K562 (cell line): ENCODE measurements at regions not wholly inside any gene's neighbourhood (a gene's known extent, or its start where the extent isn't known, plus 50 kb on each side); places are given as distances from the start of the nearest gene placed in this dataset.
"Not testable (repeated sequence)": the region's sequence is repeated elsewhere in the genome, so short reads cannot be mapped to it uniquely, and the experiment has no call there.

Source experiments
- CC2D1A ChIP-seq: fragments of 450-650 bp; IDR thresholded peaks from 2 replicates; pipeline ENCODE4 v1.6.1; 2017; ENCODE audit warnings: mild to moderate bottlenecking
- CEBPG ChIP-seq, 3 experiments: fragments of 200-800 bp in 1 of 3; sonication (Bioruptor generic) in 1 of 3; sonication (generic) in 1 of 3; formaldehyde crosslinking in 1 of 3; IDR thresholded peaks in 2 of 3; conservative IDR thresholded peaks in 1 of 3; 2 replicates each; pipeline versions ENCODE4 v1.6.1 to v1.8.0; 2016 to 2022; ENCODE audit warnings: missing compliant biosample characterization in 2 of 3, missing genetic modification characterization in 2 of 3, mild to moderate bottlenecking in 1 of 3, missing genetic modification reagents in 1 of 3
- EGR1 ChIP-seq: fragments of 450-650 bp; conservative IDR thresholded peaks from 2 replicates; pipeline ENCODE4 v1.6.1; 2017; ENCODE audit warnings: mild to moderate bottlenecking
- ETV1 ChIP-seq: fragments of 450-650 bp; conservative IDR thresholded peaks from 2 replicates; pipeline ENCODE4 v1.6.1; 2016; ENCODE audit warnings: missing genetic modification characterization, control low read depth, low read depth, missing compliant biosample characterization
- ETV5 ChIP-seq: sonication (generic); formaldehyde crosslinking; IDR thresholded peaks from 2 replicates; pipeline ENCODE4 v1.4.0; 2020; ENCODE audit warnings: low read depth, mild to moderate bottlenecking, missing genetic modification reagents
- HDAC2 ChIP-seq: fragments of 450-650 bp; IDR thresholded peaks from 2 replicates; pipeline ENCODE4 v1.6.1; 2016; ENCODE audit warnings: mild to moderate bottlenecking
- KLF16 ChIP-seq: IDR thresholded peaks from 2 replicates; pipeline ENCODE4 v1.6.1; 2016; ENCODE audit warnings: antibody characterized with exemption
- LEF1 ChIP-seq: fragments of 450-650 bp; IDR thresholded peaks from 2 replicates; pipeline ENCODE4 v1.6.1; 2016; ENCODE audit warnings: mild to moderate bottlenecking
- NFIC ChIP-seq: fragments of 450-650 bp; IDR thresholded peaks from 2 replicates; pipeline ENCODE4 v1.6.1; 2017; ENCODE audit warnings: mild to moderate bottlenecking, inconsistent platforms
- SMARCC2 ChIP-seq: fragments of 450-650 bp; IDR thresholded peaks from 2 replicates; pipeline ENCODE4 v1.6.1; 2017; ENCODE audit warnings: antibody characterized with exemption, moderate library complexity, mild to moderate bottlenecking, low read depth
- ZNF766 ChIP-seq: fragments of 200-800 bp; sonication (Bioruptor generic); conservative IDR thresholded peaks from 2 replicates; pipeline ENCODE4 v1.6.1; 2016; ENCODE audit warnings: missing genetic modification characterization, missing compliant biosample characterization
- TF ChIP-seq, protein P1 (sequence below): fragments of 450-650 bp; IDR thresholded peaks from 2 replicates; pipeline ENCODE4 v1.6.1; 2016; ENCODE audit warnings: antibody characterized with exemption
- TF ChIP-seq, protein P2 (sequence below), 2 experiments: IDR thresholded peaks in 1 of 2; conservative IDR thresholded peaks in 1 of 2; 2 replicates each; pipeline ENCODE4 v1.6.1; 2016; ENCODE audit warnings: low read depth in 2 of 2, mild to moderate bottlenecking in 1 of 2, missing compliant biosample characterization in 1 of 2, missing genetic modification characterization in 1 of 2, moderate library complexity in 1 of 2
- TF ChIP-seq, protein P3 (sequence below), 2 experiments: fragments of 450-650 bp; formaldehyde crosslinking in 1 of 2; IDR thresholded peaks; 2 replicates each; pipeline versions ENCODE4 v1.4.0 to v1.6.1; 2014 to 2020; ENCODE audit warnings: mild to moderate bottlenecking in 2 of 2, borderline replicate concordance in 1 of 2, low read depth in 1 of 2

DNA sequence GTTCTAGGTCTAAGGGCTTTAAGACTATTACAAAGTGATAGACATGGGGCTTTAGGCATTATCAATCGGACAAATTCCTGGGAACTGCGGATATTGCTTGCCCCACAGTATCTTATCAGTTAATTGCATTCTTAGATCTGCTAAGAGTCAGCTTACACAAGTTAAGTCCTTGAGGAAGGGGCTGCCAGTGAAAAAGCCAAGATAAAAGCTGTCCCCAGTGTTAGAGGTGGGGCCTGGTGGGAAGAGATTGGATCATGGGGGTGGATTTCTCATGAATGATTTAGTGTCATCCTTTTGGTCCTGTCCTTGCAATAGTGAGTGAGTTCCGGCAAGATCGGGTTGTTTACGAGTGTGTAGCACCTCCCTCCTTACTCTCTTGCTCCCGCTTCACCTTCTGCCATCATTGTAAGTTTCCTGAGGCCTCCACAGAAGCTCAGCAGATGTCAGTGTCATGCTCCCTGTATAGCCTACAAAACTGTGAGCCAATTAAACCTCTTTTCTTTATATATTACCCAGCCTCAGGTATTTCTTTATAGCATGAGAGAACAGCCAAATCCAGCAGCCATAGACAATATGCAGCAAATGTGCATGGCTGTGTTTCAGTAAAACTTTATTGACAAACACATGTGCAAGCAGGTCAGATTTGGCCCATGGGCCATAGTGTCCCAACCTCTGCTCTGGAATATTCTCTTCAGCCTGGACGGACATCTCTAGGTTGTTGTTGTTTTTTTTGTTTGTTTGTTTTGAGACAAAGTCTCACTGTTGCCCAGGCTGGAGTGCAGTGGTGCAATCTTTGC is 169.6 kb upstream of the CCZ1B start (continued):
- peak; percentile 90 for TF ChIP-seq ZNF766 (CRISPR knock-in tag)
- TF ChIP-seq CEBPG (CRISPR knock-in tag; IDR thresholded peaks at IDR 0.05) = peak; percentile 82
- peak in 1 of 2 experiments; percentile 33; a peak in 1 of 4 replicates for TF ChIP-seq CEBPG (tag; conservative IDR thresholded peaks at IDR 0.05 in 1 of 2, IDR thresholded peaks at IDR 0.05 in 1 of 2)
- TF ChIP-seq, protein P1, sequence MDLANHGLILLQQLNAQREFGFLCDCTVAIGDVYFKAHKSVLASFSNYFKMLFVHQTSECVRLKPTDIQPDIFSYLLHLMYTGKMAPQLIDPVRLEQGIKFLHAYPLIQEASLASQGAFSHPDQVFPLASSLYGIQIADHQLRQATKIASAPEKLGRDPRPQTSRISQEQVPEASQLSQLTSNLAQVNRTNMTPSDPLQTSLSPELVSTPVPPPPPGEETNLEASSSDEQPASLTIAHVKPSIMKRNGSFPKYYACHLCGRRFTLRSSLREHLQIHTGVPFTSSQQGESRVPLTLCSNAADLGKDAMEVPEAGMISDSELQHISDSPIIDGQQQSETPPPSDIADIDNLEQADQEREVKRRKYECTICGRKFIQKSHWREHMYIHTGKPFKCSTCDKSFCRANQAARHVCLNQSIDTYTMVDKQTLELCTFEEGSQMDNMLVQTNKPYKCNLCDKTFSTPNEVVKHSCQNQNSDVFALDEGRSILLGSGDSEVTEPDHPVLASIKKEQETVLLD = 0 out of 2 replicates have a peak, but pooled peaks have one; percentile 47
- TF ChIP-seq LEF1 = peak; percentile 81
- peak; percentile 64; the same call in 1 of the 2 replicates for TF ChIP-seq ETV5 (CRISPR knock-in tag)
- TF ChIP-seq ETV1 (tag) = peak; percentile 67
- peak; percentile 78 for TF ChIP-seq NFIC
- TF ChIP-seq HDAC2 = peak; percentile 64; the same call in 1 of the 2 replicates
- peak; percentile 84 for TF ChIP-seq EGR1
- peak; percentile 74; the same call in 1 of the 2 replicates for TF ChIP-seq CC2D1A
- TF ChIP-seq, protein P2, sequence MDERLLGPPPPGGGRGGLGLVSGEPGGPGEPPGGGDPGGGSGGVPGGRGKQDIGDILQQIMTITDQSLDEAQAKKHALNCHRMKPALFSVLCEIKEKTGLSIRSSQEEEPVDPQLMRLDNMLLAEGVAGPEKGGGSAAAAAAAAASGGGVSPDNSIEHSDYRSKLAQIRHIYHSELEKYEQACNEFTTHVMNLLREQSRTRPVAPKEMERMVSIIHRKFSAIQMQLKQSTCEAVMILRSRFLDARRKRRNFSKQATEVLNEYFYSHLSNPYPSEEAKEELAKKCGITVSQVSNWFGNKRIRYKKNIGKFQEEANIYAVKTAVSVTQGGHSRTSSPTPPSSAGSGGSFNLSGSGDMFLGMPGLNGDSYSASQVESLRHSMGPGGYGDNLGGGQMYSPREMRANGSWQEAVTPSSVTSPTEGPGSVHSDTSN (CRISPR knock-in tag; IDR thresholded peaks at IDR 0.05; ENCODE audit: low read depth) = not testable (repeated sequence)
- TF ChIP-seq, protein P2 (tag; conservative IDR thresholded peaks at IDR 0.05; ENCODE audit: low read depth) = peak; percentile 87
- TF ChIP-seq, protein P3, sequence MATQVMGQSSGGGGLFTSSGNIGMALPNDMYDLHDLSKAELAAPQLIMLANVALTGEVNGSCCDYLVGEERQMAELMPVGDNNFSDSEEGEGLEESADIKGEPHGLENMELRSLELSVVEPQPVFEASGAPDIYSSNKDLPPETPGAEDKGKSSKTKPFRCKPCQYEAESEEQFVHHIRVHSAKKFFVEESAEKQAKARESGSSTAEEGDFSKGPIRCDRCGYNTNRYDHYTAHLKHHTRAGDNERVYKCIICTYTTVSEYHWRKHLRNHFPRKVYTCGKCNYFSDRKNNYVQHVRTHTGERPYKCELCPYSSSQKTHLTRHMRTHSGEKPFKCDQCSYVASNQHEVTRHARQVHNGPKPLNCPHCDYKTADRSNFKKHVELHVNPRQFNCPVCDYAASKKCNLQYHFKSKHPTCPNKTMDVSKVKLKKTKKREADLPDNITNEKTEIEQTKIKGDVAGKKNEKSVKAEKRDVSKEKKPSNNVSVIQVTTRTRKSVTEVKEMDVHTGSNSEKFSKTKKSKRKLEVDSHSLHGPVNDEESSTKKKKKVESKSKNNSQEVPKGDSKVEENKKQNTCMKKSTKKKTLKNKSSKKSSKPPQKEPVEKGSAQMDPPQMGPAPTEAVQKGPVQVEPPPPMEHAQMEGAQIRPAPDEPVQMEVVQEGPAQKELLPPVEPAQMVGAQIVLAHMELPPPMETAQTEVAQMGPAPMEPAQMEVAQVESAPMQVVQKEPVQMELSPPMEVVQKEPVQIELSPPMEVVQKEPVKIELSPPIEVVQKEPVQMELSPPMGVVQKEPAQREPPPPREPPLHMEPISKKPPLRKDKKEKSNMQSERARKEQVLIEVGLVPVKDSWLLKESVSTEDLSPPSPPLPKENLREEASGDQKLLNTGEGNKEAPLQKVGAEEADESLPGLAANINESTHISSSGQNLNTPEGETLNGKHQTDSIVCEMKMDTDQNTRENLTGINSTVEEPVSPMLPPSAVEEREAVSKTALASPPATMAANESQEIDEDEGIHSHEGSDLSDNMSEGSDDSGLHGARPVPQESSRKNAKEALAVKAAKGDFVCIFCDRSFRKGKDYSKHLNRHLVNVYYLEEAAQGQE (IDR thresholded peaks at IDR 0.05; ENCODE audit: borderline replicate concordance) = peak; percentile 39; the same call in 1 of the 2 replicates
- TF ChIP-seq, protein P3 (CRISPR knock-in tag; IDR thresholded peaks at IDR 0.05; ENCODE audit: low read depth) = not testable (repeated sequence)
- peak; percentile 75 for TF ChIP-seq SMARCC2
- TF ChIP-seq KLF16 = peak; percentile 79
